KG1 (cell line): ENCODE measurements at regions not wholly inside any gene's neighbourhood (a gene's known extent, or its start where the extent isn't known, plus 50 kb on each side); places are given as distances from the start of the nearest gene placed in this dataset.
"Not testable (repeated sequence)": the region's sequence is repeated elsewhere in the genome, so short reads cannot be mapped to it uniquely, and the experiment has no call there.

Experiments
- DNase-seq: peaks from one replicate; lab custom pipeline; 2025; lab: John Stamatoyannopoulos, UW

DNA sequence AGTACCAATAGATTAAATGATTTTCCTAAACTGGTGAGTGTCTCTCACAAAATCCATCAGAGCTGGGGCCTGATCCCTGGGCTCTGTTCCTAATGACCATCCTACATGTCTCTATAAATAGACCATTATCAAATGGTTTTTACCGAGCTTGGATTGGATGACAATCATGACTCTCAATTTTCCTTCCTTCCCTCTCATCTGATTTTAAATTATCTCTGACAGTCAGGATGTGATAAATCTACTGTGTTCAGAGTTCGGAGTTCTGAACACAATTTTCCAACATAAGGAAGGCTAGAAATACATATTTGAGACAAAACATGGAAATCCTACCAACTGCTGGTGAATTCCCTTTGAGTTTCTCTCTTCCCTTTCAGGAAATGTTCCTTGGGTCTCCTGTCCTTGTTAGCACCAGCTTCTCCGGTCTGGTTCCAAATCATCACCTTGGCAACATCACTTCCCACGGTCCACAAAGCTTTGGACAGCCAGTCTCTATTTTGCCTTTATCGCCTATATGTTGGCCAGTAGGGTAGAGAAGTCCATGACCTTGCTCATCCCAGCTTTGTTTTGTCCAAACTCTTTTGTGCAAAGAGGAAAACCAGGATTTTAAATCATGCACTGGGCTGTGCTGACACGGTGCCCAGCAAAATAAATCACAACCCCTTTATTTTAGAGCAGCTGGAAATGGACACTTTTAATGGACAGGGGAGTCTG is 139.6 kb upstream of the ITGA6 start:
- DNase-seq: no peak

DNA sequence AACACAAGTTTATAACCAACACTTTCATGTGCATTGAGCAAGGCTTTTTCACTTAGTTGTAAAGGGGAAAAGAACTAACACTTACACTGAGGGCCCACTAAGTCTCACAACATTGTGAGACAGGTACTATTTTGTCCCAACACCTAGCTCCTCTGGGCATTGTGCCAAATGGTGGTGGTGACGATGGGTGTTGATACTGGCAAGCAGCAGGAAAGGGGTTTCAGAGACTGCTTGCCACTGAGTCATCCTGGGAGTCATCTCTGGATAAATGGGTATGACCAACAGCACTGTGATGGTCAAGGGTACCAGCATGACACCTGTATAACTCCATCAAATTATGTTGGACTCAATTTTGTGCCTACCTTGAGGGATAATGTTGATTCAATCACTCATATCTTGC is 138.8 kb upstream of the ITGA6 start:
- no peak for DNase-seq

DNA sequence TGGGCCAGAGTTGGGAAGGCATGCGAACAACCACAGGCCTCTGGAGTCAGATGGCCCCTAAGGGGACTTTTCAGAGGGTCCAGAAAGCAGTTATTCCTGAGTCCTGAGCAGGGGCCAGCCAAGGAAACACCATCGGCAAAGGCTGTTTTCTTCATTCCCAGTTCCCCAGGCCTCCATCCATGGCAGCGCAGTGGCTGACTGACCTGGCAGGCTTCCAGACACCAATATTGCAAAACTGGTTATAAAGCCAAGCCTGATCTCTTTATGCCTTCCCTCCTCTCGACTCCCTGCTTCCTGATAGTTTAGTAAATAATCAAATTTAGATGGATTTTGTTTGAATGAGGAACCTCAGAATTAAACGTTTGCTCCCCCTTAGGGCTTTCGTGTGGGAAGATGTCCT is 133.4 kb upstream of the ITGA6 start:
- DNase-seq: no peak

DNA sequence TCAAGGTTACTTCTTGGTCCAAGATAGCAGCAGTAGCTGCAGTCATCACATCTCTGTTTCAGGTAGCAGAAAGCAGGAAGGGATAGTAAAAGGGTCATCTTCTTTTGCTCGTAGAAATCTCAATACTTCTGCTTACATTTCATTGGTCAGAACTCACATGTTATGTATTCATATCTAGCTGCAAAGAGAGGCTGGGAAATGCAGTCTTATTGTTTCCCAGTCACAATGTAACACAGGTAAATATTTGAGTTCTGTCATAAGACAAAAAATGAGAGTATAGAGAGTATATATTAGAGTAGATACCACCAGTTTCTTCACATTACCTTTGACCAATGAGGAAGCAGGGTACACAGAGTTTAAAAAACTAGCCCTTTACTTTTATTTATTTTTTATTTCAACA is 132.4 kb upstream of the ITGA6 start:
- no peak for DNase-seq

DNA sequence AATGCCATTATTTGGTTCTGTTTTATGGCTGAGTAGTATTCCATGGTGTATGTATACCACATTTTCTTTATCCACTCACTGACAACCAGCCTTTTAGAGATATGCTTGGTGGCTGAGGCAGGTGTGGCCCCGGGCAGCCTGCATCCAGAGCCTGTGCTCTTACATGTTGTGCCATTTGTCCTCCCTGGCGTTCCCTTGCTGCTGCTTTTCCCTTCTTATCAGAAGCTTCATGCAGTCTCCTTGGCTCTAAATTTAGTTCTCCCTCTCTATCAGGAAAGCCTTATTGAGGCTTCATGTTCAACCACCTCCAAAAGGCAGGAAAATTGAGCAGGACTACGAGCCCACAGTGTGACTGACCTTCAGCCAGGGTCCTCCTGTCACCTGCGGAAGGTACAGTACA is 131.7 kb upstream of the ITGA6 start:
- no peak for DNase-seq

DNA sequence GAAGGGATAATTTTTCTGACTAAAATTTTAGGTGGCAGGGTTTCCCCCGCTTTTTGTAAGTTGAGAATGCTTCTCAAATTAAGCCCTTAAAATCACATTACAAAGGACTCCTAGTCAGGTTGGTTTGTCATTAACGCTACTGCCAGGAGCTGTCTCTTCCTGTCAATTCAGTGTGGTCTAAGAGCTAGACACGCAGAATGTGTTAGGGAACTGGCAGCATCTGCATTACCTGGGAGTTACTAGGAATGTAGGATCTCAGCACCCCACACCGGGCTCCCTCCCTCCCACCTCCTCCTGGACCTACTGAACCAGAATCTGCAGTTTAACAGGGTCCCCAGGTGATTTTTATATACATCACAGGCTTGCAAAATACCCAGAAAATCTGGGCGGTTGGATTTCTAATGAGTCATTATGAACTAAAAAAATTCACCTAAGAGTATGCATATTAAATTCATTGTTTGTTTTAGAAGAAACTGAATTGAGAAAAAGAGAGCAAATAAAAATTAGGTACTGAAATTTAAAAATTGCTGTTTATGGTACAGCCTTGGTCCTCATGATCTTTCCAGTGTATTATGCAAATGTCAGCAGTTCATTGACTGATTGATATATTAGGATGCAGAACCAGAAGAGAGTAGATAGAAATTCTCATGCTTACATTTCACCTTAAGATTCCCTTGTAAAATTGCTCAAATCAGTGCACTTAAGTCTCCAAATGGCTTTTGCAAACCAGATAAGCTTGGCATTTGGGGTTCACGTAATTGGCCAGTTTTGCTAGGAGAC is 130.9 kb upstream of the ITGA6 start:
- DNase-seq: no peak

DNA sequence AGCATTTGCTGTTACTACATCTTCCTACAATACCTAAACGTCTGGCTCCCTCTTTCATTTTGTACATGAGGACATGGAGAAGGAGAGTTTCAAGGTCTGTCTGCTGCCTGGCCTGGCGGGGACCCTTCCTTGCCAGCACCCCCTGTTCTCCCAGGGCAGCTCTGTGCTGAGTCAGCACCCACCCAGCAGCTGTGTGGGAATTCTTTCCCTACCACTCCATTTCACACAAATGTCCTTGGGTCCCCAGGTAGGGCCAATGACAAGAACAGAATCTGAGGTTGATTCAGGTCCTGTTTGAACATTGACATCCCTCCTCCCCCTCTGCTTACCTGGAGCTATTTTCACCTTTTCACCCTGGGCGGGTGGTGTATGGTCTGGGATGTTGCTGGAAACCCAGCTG is 129.9 kb upstream of the ITGA6 start:
- DNase-seq: no peak

DNA sequence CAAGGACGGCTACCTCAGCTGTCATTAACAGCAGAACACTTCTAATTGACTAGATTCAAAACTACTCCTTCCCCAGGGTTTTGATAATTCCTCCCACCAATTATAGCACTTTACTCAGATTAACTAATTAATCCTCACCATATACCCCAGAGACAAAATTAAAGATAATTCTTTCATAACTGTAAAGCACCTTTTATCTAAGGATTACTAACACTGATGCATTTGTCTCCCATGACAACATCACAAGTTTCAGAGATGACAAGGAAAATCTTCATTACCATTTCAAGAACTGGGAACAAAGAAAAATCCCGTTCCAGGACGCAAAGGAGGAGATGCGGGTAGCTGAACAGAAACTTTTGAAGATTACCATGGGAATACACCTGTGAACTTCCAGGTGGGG is 129.4 kb upstream of the ITGA6 start:
- DNase-seq: no peak

DNA sequence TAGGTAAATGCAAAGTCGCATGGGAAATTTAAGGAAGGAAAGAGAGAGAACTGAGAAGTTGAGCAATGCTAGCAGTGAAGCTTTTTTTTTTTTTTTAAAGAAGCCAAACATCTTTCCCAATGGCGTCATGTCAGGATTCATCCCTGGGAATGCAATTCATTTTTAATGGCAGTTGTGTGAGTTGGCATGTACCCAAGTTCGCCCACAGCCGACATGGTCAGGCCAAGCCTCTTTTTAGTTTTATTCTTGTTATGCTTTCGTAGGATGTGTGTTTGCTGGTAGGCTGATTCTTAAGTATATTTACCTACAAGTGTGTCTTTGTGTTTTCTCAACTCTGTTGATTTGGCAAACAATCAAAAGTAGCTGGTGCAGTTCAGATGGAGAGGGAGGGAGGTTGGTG is 127.6 kb upstream of the ITGA6 start:
- no peak for DNase-seq

DNA sequence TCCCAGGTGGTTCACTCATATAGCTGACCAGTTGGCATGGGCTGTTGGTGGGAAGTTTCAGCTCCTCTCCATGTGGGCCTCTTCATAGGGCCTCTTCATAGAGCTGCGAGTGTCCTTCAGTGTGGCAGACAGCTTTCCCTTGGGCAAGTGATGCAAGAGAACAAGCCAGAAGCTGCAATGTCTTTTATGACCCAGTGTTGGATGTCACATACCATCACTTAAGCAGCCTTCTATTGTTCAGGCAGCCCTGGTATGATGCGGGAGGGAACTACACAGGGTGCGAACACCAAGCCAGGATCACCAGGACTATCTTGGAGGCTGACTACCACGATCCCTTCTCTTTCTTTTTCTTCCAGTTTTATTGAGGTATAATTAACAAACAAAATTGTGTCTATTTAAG is 126.5 kb upstream of the ITGA6 start:
- no peak for DNase-seq

DNA sequence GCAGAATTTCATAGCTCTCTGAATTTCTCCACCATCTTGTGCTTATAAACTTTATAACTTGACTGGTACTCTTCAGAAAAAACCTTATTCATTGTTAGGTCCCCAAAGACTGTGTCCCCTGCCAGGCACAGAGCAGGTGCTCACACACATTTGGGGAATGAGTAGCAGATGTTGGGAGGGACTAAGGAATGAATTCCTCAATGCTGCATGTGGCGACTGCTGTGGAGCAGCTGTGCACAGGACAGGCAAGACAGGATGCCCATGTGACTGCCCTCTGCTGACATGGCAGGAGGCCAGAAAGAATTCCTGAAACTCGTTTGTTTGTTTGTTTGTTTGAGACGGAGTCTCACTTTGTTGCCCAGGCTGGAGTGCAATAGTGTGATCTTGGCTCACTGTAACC is 122.3 kb upstream of the ITGA6 start:
- DNase-seq: no peak

DNA sequence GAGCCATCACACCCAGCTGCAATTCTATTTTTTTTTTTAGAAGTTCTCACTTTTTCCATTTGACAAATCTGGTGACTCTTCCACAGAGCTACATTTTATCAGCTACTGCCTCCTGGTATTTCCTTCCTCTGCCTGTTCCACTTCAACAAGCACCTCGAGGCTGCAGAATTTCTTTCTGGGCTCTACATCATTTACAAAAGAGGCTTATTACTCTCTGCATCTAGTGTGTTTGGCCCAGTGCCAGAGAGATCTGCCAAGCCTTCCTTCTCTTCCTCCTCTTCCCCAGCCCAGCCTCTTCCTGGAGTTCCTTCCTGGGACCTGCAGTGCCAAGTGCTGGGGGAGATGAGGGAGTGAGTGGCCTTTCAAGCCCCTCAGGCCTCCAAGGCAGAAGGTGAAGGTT is 119.6 kb upstream of the ITGA6 start:
- no peak for DNase-seq

DNA sequence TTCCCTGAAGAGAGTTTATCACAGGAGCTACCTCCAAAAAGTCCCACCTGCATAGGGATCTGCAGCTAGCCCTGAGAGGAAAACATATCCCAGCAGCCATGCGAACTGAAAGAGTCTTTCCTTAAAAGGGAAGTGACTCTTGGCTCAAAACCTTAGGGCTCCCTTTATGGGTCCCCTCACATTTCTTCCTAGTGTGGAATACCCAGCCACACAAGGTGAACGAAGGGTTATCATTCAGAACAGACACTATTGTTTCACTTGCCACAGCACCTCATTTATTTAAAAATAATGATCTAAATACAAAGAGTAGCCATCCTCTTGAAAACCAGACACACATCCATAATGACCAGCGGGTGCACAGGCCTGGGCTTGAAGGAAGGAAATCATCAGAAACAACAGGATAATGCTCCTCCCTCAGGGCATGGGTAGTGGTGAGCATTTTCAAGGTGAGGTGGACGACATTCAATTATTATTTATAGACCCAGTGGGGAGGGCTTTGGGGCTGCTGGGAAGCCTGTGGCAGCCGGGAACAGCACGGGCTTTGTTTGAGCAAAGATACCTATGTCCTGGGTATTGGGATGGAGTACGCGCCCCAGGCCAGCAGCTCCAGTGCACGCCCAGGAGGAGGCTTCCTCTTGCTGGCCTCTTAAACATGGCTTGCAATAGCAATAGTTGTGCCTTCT is 119.0 kb upstream of the ITGA6 start:
- DNase-seq: no peak

DNA sequence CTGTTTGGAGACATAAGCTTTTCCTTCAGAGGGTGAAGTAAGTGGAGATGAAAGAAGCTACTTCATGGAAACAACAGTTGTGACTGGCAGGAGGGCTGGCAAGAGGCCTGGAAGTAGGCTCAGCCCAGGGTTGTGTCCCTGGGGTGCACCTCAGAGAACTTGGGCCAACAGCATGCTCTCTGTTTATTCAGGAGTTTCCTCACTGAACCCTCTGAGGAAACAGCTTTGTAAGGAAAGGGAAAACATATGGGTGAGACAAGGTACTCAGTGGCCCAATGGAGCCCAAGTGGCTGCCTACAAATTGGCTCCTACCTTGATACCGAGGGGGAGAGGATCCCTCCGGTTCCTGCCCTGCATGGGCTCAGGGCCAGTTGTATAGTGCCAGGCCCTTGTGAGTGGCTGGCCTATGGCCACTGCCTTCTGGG is 115.5 kb upstream of the ITGA6 start:
- no peak for DNase-seq

DNA sequence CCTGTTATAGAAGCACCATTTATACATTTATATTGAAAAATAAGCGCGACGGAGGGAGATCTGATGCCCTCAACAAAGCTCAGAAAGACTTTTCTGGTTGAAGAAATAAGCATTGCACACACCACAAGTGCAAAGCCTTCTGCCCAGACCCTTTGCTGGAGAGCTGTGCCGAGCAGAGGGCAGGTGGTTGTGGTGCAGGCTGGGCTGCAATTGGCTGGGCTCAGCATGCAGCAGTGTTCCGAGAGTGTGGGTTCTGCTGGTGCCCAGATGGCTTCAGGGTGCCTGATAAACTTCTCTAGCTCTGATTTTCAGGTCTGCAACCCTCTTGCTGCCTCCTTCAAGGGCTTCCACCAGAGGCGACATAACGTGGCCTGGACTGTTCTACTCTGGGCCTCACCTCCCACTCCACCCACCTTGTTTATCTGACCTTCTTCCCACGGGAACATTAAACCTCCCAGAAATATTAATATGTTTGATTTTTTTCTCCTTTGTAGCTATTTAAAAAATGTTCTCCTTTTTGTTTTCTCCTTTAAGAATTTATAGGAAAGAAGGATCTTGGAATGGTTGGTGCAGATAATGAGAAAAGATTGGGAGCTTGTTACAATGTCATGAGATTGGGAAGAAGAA is 113.6 kb upstream of the ITGA6 start:
- no peak for DNase-seq

DNA sequence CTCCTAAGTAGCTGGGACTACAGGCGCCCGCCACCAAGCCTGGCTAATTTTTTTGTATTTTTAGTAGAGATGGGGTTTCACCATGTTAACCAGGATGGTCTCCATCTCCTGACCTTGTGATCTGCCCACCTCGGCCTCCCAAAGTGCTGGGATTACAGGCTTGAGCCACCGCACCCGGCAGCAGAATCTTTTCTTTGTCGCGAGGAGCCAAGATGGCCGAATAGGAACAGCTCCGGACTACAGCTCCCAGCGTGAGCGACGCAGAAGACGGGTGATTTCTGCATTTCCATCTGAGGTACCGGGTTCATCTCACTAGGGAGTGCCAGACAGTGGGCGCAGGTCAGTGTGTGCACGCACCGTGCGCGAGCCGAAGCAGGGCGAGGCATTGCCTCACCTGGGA is 112.3 kb upstream of the ITGA6 start:
- DNase-seq: not testable (repeated sequence)

DNA sequence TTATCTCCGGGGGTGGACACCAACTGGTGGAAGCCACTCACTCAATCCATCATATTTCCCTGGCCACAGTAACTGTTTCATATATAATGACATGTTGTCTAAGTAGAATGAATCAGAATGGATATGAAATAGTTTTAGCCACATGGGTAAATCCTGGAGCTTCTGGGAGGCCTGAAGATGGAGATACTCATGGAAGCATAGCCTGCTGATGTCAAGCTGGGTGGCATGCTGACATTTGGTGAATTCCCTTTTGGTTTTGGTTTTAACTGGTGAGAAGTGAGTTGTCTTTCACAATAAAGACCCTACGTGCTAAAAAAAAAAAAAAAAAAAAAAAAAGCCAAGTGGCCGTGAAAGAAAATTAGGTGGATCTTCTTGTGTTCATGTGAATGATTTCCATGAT is 105.3 kb upstream of the ITGA6 start:
- no peak for DNase-seq

DNA sequence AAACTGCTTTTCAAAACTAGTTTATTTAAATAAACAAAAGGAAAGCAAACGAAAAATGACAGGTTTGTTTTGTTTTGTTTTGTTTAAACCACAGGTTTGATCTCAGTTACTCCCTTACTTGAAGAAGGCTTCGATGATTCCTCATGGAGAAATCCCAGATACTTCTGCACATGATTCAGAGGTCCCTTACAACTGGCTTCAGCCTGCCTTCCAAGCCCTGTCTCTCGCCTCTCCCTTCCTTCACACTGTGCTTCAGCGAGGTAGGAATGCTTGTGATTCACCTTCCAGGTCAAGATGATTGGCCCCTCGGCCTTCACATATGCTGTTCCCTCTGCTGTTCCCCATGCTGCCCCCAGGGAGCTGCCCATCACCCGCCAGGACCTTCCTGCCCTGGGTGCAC is 104.1 kb upstream of the ITGA6 start:
- no peak for DNase-seq

DNA sequence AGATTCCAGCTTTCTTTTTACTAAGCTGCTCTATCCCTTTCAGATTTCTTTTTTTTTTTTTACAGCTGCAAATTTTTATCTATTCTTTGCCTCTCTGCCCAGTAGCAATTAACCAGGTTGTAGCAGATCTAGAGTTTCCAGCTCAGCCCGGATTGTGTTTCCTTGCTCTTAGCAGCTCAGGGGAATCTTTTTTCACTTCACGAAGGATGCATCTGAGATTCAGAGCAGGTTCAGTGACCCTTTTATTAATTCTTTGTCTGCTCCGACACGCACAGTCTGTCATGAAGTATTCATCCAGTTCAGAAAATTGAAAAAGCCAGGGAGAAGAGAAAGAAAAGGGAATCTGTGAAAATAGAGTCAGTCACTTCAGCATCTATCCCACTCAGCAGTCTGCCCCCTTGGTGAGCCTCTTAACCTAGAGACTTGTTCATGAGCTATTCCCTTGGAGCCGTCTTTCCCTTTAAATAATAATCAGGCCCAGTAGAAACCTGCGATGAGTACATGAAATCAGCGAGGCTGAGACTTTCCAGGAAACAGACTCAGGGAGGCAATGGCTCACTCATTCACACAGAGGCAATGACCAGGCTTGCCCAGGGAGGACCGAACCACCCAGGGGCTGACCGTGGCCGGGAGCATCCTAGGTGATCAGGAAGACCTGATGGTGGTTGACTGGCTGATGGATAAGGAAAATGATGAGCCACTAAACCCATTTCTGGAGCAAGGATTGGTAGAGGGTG is 103.4 kb upstream of the ITGA6 start:
- no peak for DNase-seq

DNA sequence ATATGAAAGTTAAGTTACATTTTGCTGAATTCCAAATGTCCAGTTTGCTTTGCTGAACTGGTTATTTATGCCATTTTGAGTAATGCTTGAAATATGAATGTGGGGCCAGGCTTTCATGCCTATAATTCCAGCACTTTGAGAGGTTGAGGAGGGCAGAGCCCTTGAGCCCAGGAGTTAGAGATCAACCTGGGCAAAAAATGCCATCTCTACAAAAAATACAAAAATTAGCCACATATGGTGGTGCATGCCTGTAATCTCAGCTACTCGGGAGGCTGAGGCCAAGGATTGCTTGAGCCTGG is 101.2 kb upstream of the ITGA6 start:
- no peak for DNase-seq

DNA sequence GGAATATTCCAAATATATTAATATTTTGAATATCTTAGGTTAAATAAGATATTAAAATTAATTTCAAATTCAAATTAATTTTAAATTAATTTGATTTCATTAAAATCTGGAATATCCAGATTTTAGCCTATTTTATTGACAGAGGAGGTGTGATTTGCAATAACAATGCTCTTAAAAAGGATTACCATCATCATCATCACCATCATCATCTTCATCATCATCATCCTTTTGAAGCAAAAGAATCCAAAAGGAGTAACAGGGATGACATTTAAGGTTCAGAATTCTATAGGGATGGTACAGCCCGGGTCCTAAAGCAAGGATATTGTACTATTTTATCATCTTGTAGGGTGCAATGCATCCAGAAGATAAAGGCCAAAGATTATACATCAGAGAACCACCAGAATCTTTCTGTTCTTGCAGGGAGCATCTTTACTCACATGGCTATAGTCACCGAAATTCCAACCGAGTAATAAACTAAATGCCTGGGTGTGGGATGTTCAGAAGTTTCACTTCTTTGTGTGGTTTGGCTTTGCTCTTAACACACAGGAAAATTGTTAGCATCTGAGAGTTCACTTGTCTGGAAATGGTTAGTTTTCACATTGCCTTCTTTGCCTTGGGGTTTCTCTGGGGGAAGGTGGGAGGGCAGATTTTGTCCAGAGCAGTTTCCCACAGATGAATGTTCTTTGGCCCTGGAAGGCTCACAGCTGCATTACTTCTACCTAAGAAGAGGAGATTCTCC is 99.1 kb upstream of the ITGA6 start:
- no peak for DNase-seq

DNA sequence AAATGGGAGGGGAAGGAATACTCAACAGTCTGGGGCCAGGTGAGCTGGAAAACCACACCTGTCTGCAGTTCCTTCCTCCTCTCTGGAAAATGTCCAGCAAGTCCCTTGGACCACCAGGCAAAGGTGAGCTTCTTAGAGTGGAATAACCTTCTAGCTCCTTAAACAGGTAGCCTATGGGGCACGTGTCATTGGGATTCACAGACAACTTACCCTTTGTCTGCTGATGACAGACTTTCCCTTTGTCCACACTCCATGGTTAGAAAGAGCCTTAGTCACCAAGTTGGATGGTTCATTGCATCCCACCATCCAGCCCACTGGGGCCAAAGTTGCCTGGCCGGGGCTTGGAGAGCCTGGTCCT is 98.0 kb upstream of the ITGA6 start:
- DNase-seq: no peak
